HL-60 (cell line): ENCODE measurements at regions not wholly inside any gene's neighbourhood (a gene's known extent, or its start where the extent isn't known, plus 50 kb on each side); places are given as distances from the start of the nearest gene placed in this dataset.
"Not testable (repeated sequence)": the region's sequence is repeated elsewhere in the genome, so short reads cannot be mapped to it uniquely, and the experiment has no call there.

Source experiments
- DNase-seq, 2 experiments: peaks; one replicate each; pipeline ENCODE4 v3.0.0-alpha.2; 2010 to 2020; ENCODE audit warnings: low read depth in 1 of 2, low spot score in 1 of 2
- H3K27ac ChIP-seq: fragments of 250-450 bp; sonication (Bioruptor Pico); replicated peaks from 2 replicates; pipeline ENCODE4 v1.5.1; 2020; ENCODE audit warnings: mild to moderate bottlenecking, moderate library complexity
- H3K27me3 ChIP-seq: fragments of 250-450 bp; sonication (Bioruptor Pico); 2 replicates; pipeline ENCODE4 v1.5.1; 2021; ENCODE audit warnings: mild to moderate bottlenecking, moderate library complexity; ENCODE audit not compliant: insufficient read depth, poor library complexity, severe bottlenecking
- H3K4me3 ChIP-seq: replicated peaks from 2 replicates; pipeline ENCODE4 v1.5.1; 2011; ENCODE audit warnings: mild to moderate bottlenecking, control low read depth, low read length; ENCODE audit not compliant: insufficient read depth
- CTCF ChIP-seq: IDR thresholded peaks from one replicate; pipeline ENCODE4 v1.5.1; 2011; ENCODE audit warnings: low read length, control low read depth, inconsistent platforms; ENCODE audit not compliant: insufficient read depth
- GABPA ChIP-seq: IDR thresholded peaks from 2 replicates; pipeline ENCODE4 v1.6.1; 2012; ENCODE audit warnings: low read depth
- POLR2AphosphoS5 ChIP-seq: IDR thresholded peaks from 2 replicates; pipeline ENCODE4 v1.6.1; 2012; ENCODE audit warnings: low read depth
- REST ChIP-seq: IDR thresholded peaks from 2 replicates; pipeline ENCODE4 v1.6.1; 2012; ENCODE audit warnings: low read depth; ENCODE audit not compliant: insufficient replicate concordance
- SPI1 ChIP-seq: IDR thresholded peaks from 2 replicates; pipeline ENCODE4 v1.6.1; 2012; ENCODE audit warnings: low read depth, mild to moderate bottlenecking, borderline replicate concordance

- no peaks in the 10 kb centered on the region for H3K27me3 ChIP-seq
- H3K4me3 ChIP-seq = no peak overlapping the region
- no peak for DNase-seq
- H3K27ac ChIP-seq = no peak overlapping the region
- no peak for TF ChIP-seq SPI1
Observed at GRCh38 chr22:26941896-26942636, 284.7 kb downstream of the MIAT start.

GRCh38 chr22:26942637-26942957, 285.2 kb downstream of the MIAT start:
- no peak overlapping the region for H3K27ac ChIP-seq
- DNase-seq = no peak
- no peak overlapping the region for H3K4me3 ChIP-seq
- no peaks in the 10 kb centered on the region for H3K27me3 ChIP-seq
- no peak for TF ChIP-seq SPI1
- TF ChIP-seq REST = no peak
- no peak for TF ChIP-seq POLR2AphosphoS5
- TF ChIP-seq CTCF = no peak
- TF ChIP-seq GABPA = no peak

GRCh38 chr22:26945565-26945964, 288.2 kb downstream of the MIAT start:
- TF ChIP-seq POLR2AphosphoS5 = no peak
- TF ChIP-seq SPI1 = no peak
- TF ChIP-seq CTCF = no peak
- TF ChIP-seq GABPA = no peak
- no peak for TF ChIP-seq REST
- DNase-seq = no peak
- no peak overlapping the region for H3K27ac ChIP-seq
- H3K27me3 ChIP-seq = no peaks in the 10 kb centered on the region
- H3K4me3 ChIP-seq = no peak overlapping the region

- peak in 1 of 2 experiments; percentile 4 for DNase-seq
- TF ChIP-seq REST (peak; percentile 96), GABPA (no peak), CTCF (no peak)
- Histone ChIP-seq H3K27ac (no peak overlapping the region), H3K27me3 (no peaks in the 10 kb centered on the region), H3K4me3 (no peak overlapping the region)
Observed at GRCh38 chr22:26949193-26949592, 291.8 kb downstream of the MIAT start.

DNA sequence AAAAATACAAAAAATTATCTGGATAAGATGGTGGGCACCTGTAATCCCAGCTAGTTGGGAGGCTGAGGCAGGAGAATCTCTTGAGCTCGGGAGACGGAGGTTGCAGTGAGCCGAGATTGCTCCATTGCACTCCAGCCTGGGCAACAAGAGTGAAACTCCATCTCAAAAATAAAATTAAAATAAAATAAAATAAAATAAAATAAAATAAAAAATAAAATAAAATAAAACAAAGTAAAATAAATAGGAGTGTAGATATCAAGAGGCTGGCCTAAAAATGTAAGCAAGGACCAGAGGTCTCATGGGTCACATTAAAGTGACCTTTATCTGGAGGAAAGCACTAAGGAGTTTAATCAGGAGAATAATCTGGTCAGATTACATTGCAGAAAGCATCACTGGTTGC, 293.8 kb downstream of the MIAT start:
- not testable (repeated sequence) for H3K27ac ChIP-seq, DNase-seq, H3K4me3 ChIP-seq, H3K27me3 ChIP-seq
